GM19238 (cell line): ENCODE measurements at regions not wholly inside any gene's neighbourhood (a gene's known extent, or its start where the extent isn't known, plus 50 kb on each side); places are given as distances from the start of the nearest gene placed in this dataset.

Experiments
- DNase-seq: peaks from one replicate; pipeline ENCODE4 v3.0.0; 2011; ENCODE audit warnings: low spot score; ENCODE audit not compliant: insufficient read length

DNA sequence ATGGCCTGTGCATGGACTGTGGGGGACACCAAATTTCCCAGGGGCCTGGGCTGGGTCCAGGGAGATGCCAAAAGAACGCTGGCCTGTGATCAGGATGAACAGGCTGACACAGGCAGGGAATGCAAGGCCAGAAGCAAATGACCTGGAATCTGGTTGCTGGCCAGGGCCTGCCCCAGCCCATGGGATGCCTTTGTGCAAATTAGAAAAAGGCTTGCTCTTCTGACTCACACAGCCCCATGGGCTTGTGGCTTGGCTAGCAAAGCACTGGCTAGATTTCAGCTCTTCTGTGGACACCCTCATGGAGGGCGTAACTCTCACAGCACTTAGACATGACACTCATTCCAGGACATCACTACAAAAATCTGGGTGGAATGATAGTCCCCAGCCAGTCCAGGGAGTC is 356.0 kb downstream of the SHQ1 start:
- DNase-seq, result no peak

GRCh38 chr3:72490688-72491435 is 357.4 kb downstream of the SHQ1 start:
- DNase-seq, result no peak

GRCh38 chr3:72489901-72490300 is 358.3 kb downstream of the SHQ1 start:
- no peak for DNase-seq

DNA sequence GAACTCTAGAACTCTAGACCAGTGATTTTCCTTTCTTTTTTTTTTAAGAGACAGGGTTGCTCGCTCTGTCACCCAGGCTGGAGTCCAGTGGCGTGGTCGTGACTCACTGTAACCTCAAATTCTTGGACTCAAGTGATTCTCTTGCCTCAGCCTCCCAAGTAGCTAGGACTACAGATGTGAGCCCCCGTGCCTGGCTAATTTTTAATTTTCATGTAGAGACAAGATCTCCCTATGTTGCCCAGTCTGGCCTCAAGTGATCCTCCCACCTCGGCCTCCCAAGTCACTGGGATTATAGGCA is 359.6 kb downstream of the SHQ1 start:
- no peak for DNase-seq

DNA sequence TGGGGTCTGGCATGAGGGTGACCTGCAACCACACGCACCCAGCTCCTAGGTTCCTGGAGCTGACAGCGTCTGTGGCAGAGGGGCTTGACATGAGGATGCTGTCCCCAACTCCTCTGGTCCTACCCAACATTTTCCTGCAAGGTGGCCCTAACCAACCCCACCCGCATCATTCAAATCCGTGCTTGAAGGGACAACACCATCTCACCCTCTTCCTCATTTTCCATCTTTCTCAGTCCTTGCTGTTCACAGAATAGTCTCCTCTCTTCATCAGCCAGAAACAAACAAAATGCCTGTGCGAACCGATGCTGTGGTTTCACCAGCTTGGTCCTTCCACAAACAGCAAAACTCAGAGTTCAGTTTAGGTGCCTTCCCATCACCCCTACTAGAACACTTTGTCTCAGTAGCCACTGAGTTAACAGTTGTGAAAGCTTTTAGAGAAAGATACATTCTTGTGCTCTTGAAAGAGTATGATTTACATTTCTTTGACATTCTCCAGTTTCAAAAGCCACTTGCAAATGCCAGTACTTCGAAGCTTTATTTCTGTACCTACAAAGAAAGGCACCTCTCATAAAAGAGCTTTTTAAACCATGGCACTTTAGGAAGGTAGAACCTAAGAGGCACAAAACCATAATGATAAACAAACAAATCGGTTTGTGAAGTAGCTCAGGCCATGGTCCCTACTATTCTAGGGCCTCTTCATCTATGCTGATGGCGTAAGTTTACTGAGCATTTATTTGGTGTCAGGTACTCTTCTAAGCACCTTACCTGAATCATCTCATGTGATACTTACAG is 360.1 kb downstream of the SHQ1 start:
- no peak for DNase-seq

DNA sequence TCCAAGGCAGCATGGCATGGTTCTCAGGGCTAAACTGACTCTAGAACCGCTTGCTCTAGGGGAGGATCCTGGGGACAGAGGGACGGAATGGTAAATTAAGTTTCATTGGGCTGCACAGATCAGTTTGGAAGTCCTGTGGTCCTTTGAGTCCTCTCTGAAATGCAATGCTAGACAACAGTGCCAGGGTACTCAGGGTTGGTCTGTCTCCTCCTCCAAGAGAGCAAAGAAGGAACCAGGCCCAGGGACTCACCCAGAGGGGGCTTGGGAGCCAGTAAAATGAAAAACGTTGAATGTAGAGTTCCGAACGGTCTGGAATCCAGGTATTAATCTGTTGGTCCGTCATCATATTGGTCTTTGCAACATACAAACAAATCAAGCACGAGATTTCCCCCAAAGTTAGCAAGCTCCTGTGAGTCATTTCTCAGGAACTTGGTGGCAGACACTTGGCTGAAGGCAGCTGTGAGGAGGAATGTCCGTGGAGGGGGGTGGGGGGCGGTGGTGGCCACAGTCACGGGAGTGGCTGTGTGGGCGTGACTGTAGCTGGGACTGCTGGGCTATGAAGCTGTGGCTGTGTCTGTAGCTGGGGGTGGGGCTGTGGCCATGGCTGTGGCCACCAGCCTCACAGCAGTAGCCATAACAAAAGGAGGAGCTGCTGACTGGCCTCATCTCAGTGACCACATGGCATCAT is 361.0 kb downstream of the SHQ1 start:
- DNase-seq, result no peak

GRCh38 chr3:72485641-72486040 is 362.6 kb downstream of the SHQ1 start:
- no peak for DNase-seq

DNA sequence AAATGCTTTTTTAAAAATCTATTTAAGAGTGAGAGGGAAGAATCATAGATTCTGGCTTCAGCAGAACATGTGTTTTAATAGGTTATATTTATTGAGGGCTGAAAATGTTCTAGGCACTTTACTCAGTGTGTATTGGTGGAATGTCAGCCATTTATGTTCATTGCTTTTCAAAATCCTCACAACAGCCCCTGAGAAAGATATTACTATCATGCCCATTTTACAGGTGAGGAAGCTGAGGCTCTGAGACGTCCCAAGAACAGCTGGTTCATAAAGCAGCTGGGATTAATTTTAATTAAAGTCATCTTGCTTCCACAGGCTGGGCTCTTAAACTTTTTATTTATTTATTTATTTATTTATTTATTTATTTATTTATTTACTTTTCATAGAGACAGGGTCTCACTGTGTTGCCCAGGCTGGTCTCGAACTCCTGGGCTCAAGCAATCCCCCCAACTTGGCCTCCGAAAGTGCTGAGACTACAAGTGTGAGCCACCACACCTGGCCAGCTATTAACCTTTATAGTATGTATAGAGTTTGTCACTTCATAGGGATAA is 364.6 kb downstream of the SHQ1 start:
- no peak for DNase-seq

GRCh38 chr3:72482589-72483321 is 365.5 kb downstream of the SHQ1 start:
- DNase-seq, result peak; percentile 21

DNA sequence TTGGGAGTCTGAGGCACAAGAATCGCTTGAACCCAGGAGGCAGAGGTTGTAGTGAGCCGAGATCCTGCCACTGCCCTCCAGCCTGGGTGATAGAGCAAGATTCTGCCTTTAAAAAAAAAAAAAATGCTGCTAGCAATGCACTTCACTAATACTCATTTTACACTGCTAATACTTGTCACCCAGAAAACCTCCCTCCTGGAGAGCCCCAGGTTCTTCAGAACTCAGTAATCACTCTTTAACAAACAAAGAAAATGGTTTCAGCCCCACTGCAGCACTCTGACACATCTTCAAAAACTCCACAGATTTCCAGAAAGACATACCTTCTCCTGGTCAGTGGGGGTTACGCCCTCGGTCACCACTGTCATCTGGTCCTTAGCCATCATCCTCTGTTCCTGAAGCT is 366.7 kb downstream of the SHQ1 start:
- DNase-seq, result no peak

- no peak for DNase-seq
These were observed 367.9 kb downstream of the SHQ1 start for GRCh38 chr3:72480366-72480765.

GRCh38 chr3:72479651-72480215 is 368.5 kb downstream of the SHQ1 start:
- no peak for DNase-seq

GRCh38 chr3:72476139-72476483 is 372.1 kb downstream of the SHQ1 start:
- DNase-seq, result no peak

DNA sequence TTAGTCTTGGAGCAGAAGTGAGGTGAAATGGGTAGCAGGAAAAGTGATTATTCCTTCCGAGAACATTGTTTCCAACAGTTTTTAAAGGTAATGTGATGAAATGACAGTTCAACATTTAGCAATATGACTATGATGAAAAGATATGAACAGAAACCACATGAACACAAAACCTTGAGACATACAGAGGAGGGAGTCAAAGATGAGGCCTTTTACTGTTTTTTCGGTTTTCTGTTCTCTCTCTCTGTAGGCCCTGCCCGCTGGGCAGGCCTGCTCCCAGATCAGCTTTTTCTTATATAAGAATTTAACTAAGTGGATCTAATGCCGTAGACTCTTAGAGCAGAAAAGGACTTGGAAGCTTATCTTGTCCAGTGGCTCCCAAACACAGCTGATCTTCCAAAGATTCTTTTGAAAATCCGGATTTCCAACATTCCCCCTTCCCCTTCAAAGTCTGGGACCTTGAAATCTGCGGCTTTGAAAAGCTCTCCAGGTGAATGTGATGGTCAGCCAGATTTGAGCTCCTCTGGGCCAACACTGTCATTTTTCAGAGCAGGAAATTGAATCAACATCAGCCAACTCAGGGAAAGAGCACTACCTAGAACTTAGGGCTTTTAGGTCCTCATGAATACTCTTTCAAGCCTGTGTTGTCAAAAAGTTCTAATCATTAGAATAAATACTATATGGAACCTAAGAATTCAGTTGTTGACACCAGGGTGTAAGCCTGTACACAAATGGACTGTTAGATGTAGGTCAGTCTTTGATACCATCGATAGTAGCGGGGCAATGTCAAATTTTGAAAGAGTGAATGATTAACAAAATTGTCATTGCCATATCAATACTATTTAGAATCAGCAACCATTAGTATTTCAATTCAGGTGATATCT is 372.7 kb downstream of the SHQ1 start:
- DNase-seq, result no peak

GRCh38 chr3:72474775-72475174 is 373.5 kb downstream of the SHQ1 start:
- no peak for DNase-seq

DNA sequence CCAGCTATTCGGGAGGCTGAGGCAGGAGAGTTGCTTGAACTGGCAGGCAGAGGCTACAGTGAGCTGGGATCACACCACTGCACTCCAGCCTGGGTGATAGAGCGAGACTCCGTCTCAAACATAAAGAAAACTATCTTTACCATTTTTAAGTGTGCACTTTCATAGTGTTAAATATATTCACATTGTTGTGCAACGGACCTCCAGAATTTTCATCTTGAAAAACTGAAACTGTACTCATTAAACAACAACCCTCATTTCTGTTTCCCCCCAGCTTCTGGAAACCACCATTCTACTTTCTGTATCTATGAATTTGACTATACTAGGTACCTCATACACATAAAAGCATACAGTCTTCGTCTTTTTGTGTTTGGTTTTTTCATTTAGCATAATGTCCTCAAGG is 375.1 kb downstream of the SHQ1 start:
- DNase-seq, result no peak

GRCh38 chr3:72470904-72471417 is 377.3 kb downstream of the SHQ1 start:
- DNase-seq, result no peak

GRCh38 chr3:72465853-72466252 is 382.4 kb downstream of the SHQ1 start:
- no peak for DNase-seq

DNA sequence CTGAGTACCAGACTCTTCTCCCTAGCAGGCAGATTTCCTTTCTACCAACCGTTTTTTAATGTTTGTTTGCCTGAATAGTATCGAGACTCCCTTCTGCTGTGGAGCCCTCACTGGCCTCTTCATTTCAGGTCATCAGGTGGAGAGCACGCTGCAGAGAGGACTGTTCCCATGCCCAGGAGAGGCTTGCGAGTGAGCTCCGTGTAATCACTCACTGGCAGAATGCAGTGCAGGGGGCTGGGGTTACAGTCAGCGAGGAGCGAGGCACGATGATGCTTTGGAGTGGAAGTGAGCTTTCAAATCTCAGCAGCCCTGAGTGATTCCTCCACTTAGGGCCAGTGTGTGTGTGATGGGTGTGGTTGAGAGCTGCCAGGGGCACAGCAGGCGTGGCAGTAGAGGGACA is 385.2 kb downstream of the SHQ1 start:
- DNase-seq, result no peak

DNA sequence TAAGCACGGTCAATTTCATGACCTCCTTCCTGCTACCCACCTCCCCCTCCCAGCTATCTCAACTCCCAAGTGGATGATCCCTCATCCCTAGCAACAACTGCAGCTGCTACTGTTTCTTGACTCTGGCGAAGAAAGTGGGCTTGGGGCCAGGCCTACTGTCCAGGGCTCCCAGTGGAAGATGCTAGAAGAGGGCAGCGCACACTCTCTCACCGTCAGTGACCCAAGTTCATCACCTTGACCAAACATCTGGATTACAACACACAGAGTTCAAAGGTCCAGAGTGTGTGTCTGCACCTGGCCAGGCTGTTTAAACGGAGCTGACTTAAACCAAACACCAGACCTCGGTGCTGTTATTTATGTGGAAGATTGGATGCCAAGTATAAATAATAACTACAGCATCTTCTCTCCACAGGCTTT is 385.6 kb downstream of the SHQ1 start:
- DNase-seq, result no peak
